Activated CD4-positive, CD25-positive, alpha-beta regulatory T cell treated with anti-CD3 and anti-CD28 coated beads, Interleukin-2, amount 50 U/mL, for 16 hours (primary cell): ENCODE measurements at regions not wholly inside any gene's neighbourhood (a gene's known extent, or its start where the extent isn't known, plus 50 kb on each side); places are given as distances from the start of the nearest gene placed in this dataset.

ENCODE experiments used
- DNase-seq: peaks from one replicate; pipeline ENCODE4 v3.0.0-alpha.2; 2020; ENCODE audit warnings: low read depth, low spot score

DNA sequence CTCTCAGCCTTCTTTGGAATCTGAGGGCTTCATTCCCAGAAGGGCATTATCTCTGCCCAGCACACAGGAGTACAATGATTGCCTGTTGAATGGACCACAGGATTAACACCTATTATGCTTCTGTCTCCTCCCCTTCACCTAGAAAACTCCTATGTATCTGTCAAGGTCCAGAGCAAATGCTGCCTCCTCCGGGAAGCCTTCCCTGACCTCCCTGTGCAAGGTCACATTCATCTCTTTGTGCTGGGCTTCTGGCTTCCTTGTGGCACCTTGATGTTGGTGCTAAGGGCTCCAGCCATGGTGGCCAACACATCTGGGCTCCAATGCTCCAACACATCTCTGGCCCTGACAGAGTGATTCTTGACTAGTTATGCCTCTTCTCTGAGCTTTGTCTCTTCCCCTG is 49.9 kb upstream of the ATP2B2 start:
- DNase-seq = no peak

DNA sequence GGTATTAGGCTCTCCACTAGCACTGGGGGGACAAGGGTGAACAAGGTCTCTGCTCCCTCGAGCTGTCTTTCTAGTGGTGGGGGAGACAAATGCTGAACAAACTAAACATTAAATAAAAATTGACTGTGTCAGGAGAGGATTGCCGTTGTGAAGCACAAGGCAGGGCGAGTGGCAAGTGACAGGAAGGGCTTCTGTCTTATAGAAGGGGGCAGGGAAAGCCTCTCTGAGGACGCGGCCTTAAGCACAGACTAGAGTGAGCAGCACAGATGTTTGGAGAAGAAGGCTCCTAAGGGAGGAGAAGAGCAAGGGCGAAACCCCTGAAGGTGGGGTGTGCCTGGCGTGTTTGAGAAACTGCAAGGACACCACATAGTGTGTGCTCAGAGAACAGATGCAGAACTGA is 50.9 kb upstream of the ATP2B2 start:
- no peak for DNase-seq

DNA sequence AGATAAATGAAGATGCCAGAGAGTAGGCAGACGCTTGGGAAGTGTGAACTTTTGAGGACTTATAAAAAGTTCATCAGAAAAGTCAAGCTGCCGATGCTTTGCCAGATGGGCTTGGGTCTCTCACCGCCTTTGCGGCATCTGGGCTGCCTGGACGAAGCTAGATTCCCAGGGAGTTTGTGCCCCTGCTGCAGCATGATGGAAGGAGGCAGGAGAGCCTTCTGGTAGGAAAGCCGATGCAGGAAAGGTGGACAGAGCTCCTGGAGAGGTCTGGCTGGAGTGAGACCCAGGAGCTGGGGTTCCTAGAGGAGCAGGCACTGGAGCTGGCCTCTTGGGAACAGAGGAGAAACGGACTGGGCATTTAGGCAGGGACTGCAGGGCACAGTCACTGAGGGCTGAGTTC is 51.9 kb upstream of the ATP2B2 start:
- no peak for DNase-seq

DNA sequence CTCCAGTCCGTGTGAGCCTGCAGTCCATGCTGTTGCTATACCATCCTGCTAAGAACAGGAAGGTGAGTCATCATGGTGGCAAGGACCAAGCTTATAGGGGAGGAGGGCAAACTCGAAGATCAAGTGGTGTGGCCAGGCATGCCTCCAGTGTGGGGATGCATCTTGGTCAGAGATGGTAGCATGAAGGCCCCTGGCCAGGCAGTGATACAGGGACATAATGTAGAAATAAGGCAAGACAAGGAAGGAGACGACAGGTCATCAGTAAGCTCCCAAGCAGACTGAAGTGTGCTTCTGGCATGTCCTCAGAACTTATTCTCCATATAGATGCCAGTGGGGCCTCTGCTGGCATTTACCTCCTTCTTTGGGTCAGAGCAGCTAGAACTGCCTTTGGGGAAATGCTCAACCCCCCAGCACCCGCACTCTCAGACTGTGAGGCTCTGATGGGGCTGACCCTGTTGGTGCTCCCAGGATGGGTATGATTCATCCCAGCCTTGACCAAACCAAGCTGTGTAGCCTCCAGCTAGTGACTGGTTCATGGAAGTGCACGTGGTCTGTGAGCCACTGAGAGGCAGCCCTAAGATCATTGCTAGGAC is 52.5 kb upstream of the ATP2B2 start:
- no peak for DNase-seq

DNA sequence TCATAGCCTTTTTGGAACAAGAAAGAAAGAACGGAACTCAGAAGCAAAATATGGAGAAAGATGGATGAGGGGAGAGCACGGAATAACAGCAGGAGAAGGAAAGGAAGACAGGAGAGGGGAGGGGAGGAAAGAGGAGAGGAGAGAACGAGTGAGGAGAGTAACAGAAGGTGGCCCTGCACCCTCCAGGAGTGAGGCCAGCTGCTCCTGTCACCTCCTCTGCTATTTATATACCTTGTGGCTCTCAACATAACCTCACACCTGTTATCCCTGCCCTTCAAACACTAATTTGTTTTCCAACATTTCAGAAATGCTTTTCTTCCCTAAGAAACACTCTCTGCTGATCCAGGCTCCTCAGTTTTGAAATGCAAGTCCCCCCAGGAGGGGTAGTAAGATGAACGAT is 53.4 kb upstream of the ATP2B2 start:
- DNase-seq = no peak

DNA sequence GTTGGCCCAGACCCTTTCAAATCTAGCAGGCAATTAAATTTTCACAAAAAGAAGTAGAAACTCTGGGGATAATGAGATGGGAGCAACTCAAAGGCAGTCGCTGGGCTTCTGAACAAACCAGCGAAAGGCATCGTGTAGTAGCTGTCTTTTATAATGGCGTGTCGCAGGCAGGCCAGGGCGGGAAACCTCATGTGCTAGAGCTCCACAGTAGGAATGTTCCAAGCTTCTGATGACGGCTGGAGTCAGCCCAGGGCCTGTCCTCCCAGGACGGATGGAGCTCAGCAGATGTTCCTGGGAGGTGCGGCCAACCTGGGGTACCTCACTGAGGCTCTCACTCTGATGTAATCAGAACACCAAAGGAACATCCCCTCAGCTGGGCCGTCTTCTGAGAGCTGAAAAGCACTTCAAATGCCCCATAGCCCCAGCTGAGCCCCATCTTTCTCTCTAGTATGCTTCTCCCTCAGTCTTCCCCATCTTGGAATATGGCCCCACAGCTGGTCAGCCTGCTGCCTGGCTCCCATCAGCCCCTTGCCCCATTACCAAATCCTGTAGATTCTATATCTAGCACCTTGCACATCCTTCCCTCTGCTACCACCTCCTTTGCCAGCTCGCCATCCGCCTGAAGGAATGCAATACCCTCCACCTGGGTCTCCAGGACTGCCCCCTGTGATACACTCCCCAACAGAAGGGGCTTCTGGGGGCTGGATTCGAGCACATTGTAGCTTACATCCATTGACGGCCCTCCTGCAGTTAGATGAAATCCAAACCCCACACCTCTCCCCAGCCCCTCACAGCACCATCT is 54.9 kb upstream of the ATP2B2 start:
- no peak for DNase-seq

DNA sequence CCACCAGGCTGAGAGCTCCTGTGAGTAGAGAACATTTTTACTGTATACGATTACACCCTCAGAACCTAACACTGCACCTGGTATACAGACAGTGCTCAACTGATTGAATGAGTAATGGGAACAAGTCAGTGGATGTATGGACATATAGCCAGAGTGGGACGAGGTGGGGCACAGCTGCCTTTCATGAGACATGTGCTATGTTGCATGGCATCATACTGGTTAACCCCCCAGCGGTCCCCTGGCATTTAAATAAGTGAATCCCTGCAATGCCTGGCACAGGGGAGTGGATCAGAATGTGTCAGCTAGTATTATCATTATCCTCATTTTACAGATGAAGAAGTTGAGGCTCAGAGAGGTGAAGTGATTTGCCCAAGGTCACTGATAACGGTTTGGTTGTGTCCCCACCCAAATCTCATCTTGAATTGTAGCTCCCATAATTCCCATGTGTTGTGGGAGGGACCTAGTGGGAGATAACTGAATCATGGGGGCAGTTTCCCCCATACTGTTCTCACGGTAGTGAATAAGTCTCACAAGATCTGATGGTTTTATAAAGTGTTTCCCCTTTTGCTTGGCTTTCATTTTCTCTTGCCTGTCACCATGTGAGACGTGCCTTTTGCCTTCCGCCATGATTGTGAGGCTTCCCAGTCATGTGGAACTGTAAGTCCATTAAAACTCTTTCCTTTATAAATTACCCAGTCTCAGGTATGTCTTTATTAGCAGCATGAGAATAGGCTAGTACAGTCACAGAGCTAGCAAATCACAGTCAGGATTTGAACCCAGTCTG is 56.0 kb upstream of the ATP2B2 start:
- no peak for DNase-seq

DNA sequence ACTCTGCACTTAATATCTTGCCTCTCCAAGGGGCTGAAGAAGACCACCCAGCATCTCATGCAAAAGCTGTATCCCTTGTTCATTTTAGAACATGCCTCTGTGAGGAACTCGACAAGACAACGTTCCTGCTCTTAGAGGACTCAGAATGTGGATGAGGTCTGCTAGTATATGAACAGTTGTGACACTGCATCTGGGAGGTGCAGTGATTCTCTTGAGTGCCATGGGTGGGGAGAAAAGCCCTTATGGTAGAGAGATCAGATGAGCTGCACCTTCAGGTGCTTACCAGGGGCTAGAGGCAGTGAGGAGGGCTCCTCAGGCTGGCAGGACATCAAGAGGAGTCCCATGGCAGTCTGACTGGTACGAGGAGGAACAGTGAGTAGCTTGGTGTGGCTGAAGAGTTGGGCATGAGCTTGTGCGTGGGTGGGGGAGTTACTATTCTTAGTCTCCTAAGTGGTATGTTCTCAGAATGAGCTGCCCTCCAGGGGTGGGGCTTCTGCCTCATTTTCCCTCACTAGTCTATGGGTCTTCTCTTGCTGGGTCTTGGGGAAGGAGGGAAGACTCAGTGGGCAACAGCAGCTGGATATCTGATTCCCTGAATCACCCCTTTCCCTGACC is 56.7 kb upstream of the ATP2B2 start:
- no peak for DNase-seq

DNA sequence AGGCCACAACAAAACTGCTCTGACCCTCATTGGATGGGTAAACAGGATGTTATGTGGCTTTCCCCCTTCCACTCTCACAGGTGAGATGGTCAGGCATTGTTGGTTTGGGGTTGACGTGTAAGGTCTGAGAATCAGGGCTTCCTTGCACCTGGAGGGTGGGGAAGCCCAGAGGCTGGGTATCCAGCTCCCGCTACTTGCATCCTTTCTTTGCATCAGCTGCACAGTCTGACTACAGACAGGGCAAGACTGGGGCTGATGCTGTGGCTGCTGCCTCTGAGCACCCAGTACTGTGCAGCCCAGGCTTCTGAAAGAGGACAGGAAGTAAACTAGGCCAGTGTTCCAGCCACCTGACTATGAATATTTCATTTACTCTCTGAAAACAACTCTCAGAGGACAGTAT is 58.0 kb upstream of the ATP2B2 start:
- no peak for DNase-seq

DNA sequence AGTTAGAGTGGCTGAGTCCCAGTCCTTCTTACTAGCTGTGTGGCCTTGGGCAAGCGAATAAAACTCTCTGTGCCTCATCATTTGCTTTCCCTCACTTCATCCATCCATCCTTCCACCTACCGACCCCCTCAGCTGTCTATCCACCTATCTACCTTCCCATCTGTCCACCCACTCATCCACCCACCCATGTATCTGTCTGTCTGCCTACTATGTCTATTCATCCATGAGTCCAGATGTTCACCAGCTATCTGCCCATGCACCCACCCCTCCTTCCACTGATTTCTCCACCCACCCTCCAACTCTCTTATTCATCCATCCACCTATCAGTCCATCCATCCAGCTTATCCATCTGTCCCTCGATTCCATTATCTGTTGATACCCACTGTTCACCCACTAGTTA is 60.4 kb upstream of the ATP2B2 start:
- DNase-seq = no peak

DNA sequence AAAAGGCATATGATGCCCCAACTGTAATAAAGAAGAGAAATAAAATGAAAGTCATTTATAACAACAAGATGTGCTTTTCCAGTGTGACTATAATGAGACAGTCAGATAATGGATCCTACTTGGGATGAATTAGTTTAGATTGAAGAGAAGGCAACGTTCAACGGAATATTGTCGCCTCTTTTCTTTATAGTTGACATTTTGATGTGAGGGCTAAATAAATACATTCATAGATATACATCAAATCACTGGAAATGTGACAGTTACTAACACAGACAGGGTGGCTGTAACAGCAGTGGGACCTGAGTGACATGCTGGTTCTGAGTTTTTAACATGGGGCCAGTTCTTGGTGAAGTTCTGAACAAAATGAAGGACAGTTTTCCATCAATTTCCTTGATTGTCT is 61.1 kb upstream of the ATP2B2 start:
- no peak for DNase-seq

DNA sequence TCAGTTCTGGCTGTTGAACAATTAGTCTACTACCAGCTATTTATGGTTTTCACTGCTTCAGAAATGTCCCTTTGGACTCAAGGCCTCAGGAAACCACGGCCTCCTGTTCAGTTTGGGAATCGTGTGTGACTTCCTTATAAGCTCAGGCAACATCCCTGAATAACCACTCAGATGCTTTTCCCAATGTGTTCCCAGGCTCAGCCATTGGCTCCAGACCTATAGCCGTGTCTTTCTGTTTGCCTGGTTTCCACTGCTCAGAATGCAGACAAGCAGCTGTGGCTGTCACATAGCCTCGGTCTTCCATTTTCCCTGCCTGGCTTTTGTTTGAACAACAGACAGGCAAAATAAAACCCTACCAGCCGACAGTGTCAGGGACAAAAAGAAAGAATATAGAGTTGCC is 63.2 kb upstream of the ATP2B2 start:
- DNase-seq = no peak

DNA sequence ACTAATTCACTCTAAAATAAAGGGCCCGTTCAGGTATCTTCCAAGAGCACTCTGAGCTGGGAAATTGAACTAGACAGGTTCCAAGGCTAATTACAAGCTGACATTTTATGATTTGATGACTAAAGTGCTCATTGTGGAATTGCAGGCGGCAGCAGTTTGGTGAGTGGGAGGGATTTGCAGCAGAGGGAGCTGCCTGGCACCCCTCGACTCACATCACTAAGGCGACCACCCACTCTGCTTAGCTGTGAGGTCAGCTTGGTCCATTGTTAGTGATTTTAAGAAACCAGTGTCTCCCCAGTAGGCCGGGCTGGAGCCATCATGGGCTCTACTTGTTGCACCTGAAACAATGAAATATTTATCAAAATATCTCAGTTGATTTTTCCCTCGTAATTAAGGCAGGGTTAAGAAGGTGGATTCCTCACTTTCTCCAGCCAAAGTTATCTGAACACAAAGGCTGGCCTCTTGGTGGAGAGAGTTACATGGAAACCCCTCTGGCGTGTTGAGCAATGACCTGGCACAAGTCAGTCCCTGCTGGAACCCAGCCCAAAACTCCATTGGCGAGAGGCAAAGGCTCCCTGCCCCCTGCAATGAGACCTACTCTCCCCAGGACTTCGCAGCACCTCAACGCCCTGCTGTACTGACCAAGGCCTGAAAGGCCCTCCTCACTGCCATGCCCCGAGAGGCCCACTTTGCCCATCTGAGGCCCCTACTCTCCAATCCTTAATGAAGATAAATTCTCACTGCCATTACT is 65.0 kb upstream of the ATP2B2 start:
- DNase-seq = no peak

DNA sequence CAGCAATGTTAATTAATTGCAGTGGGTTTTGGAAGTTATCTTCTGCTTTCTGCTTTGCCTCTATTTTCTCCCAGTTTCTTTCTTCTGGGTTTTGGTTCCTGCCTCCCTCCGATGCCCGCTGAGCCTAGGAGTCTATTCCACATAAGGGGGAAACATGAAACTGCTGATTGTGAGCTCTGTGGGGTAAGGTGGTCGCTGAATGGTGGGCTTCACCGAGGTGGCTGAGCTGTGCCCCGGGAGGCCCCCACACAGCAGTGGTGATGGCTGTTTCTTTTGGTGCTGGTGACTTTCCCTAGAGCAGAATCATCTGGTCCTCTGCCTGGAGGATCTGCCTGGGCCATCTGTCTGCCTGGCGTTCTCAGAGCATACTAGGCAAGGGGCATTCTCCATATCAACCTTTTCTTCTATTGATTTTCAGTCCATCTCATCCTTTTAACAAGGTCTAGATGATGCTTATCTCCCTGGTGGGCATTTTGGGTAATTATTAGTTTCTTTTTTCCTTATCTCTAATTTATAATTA is 68.8 kb upstream of the ATP2B2 start:
- no peak for DNase-seq

DNA sequence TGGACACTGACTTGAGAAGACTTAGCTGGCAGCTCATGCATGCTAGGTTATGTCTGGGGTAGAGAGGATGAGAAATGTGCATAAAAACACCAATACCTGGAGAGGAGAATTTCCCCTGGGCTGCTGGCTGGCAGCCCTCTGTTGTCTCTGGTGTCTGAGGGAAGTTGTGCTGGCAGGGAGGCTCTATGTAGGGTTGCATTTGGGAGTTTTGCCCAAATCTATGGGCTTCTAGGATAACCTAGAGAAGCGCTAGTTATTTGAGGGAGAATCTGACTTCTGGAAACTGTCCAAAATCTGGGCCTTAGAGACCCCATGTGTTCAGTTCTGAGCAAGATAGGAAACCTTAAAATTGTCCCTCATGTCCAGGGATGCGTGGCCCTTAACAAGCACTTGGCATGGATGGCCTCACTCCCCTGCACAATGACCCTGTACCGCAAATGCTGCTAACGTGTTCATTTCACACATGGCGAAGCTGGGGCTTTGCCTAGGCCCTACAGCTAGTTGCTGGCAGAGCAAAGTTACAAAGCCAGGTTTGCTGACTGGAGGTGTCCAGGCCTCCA is 70.3 kb upstream of the ATP2B2 start:
- DNase-seq = no peak

DNA sequence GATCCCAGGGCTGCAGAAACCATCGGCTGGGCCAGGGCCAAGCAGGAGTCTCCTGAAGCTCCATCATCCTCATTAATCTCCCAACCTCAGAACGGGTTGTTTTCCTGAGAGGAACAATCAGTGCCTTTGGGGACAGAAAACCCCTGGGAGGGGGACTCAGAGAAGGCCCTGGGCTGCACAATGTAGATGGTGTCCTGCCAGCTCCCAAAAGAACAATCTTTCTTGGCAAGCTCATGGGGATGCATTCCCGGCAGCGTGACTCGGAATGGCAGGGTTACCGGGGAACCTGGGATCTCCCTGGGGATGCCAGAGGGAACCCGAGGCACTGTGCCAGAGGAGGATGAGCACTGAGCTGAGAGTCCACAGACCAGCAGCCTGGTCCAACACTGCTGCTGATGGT is 72.1 kb upstream of the ATP2B2 start:
- no peak for DNase-seq

DNA sequence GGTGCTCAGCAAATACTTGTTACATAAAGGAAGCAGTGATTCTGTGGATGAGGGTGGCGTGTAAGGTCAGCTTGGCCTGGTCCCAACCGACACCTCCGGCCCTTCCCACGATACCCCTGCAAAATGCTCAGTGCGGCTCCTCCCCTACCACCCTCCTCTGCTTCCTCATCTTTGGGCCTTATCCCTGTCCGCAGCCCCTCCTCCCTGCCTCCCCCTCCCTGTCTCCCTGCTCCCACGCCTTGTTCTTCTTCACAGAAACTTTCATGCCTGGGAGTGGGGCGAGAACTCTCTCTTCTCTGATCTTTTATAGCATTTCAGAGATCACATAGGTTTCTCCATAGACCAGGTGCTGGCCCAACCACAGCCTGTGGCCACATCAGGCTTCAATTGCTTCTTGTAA is 75.0 kb upstream of the ATP2B2 start:
- DNase-seq = no peak

DNA sequence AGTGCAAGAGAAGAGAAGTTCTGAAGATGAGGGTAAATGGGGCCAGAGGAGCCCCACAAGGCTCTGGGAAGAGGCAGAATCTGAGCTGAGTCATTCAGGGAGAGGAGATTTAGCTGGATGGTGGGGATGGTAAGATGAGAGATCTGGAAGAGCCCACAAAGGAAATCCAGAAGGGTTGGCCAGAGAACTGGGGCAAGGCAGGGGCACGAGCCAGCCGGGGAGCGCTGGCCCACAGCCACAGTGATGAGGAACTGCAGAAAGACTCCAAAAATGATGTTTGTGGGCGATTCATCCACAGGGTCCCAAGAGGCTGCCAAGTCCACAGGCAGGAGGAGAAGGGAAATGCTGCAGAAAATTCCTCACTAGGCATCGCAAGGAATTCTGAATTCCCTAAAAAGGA is 75.9 kb upstream of the ATP2B2 start:
- no peak for DNase-seq

DNA sequence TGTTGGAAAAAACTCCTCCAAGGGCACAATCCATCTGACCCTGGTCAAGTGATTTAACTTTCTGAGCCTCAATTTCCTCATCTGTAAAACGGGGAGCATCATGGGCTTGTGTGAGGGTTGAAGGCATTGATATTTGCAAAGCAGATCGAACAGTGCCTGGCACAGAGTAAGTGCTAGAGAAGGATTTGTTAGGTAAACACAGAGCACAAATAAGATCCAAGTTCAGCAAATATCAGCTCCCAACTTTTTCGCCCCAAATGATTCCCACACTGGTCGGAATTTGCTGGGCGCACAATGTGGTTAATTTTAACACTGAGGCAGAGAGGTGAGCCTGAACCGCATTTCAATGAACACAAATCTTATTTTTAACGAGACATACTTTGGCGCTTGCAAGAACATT is 76.3 kb upstream of the ATP2B2 start:
- no peak for DNase-seq

DNA sequence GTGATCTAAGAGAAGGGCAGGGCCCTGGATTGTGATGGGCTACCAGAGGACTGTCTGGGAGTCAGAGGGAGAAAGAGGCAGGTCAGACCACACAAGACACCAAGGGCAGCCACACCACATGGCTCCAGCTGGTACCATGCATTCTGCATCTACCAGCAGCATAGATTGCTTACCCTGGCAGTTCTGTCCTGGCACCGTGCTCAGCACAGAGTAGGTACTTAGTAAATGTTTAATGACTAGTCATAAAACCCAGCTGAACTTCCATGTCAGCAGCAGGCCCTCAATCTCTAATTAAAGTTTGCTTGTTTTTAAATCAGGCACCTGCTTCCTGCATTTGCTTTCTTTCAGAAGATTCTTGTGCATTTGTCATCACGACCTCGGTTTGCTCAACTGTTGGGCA is 77.3 kb upstream of the ATP2B2 start:
- no peak for DNase-seq
